Liver (tissue), 7 donors: ENCODE measurements at regions not wholly inside any gene's neighbourhood (a gene's known extent, or its start where the extent isn't known, plus 50 kb on each side); places are given as distances from the start of the nearest gene placed in this dataset.

ENCODE experiments used
- DNase-seq: peaks from one replicate; pipeline ENCODE4 v3.0.0-alpha.2; 2017; ENCODE audit warnings: low spot score
- H3K27ac ChIP-seq, 2 donors: one replicate each; pipeline ENCODE4 v1.7.0; 2013; ENCODE audit warnings: inconsistent platforms in 2 of 2, low read length in 2 of 2, control low read depth in 1 of 2, low read depth in 1 of 2, mild to moderate bottlenecking in 1 of 2
- H3K27me3 ChIP-seq, 4 donors: one replicate each; pipeline versions ENCODE4 v1.6.1 to v1.7.0; 2013; ENCODE audit warnings: low read length in 3 of 4, inconsistent platforms in 1 of 4, mild to moderate bottlenecking in 1 of 4, moderate library complexity in 1 of 4; ENCODE audit not compliant: control insufficient read depth in 4 of 4, insufficient read depth in 4 of 4
- H3K36me3 ChIP-seq, 4 donors: one replicate each; pipeline versions ENCODE4 v1.6.1 to v1.7.0; 2013; ENCODE audit warnings: low read length in 3 of 4, mild to moderate bottlenecking in 3 of 4, low read depth in 1 of 4, moderate library complexity in 1 of 4; ENCODE audit not compliant: control insufficient read depth in 4 of 4, insufficient read depth in 3 of 4
- H3K4me1 ChIP-seq, 4 donors: one replicate each; pipeline versions ENCODE4 v1.6.1 to v1.7.0; 2013; ENCODE audit warnings: low read length in 3 of 4, mild to moderate bottlenecking in 3 of 4, moderate library complexity in 1 of 4; ENCODE audit not compliant: control insufficient read depth in 4 of 4, insufficient read depth in 4 of 4
- H3K4me3 ChIP-seq, 3 donors: one replicate each; pipeline versions ENCODE4 v1.6.1 to v1.7.0; 2013; ENCODE audit warnings: low read length in 3 of 3, control low read depth in 1 of 3, low read depth in 1 of 3, mild to moderate bottlenecking in 1 of 3
- H3K9ac ChIP-seq, 2 donors: one replicate each; pipeline ENCODE4 v1.7.0; 2013; ENCODE audit warnings: low read length in 2 of 2, mild to moderate bottlenecking in 2 of 2, moderate library complexity in 2 of 2, control low read depth in 1 of 2, low read depth in 1 of 2
- H3K9me3 ChIP-seq, 4 donors: one replicate each; pipeline versions ENCODE4 v1.6.1 to v1.7.0; 2013; ENCODE audit warnings: low read length in 3 of 4; ENCODE audit not compliant: control insufficient read depth in 4 of 4
- ATF3 ChIP-seq: IDR thresholded peaks from 2 replicates; pipeline ENCODE4 v1.6.1; 2016; ENCODE audit warnings: antibody characterized with exemption
- EGR1 ChIP-seq, 2 donors: IDR thresholded peaks; 2 replicates each; pipeline ENCODE4 v1.6.1; 2016 to 2018; ENCODE audit warnings: antibody characterized with exemption in 2 of 2, low read depth in 2 of 2
- FOXA1 ChIP-seq: IDR thresholded peaks from 2 replicates; pipeline ENCODE4 v1.6.1; 2016; ENCODE audit warnings: antibody characterized with exemption
- FOXA2 ChIP-seq: IDR thresholded peaks from 2 replicates; pipeline ENCODE4 v1.6.1; 2016; ENCODE audit warnings: antibody characterized with exemption
- GABPA ChIP-seq, 2 donors: IDR thresholded peaks in 1 of 2; conservative IDR thresholded peaks in 1 of 2; 2 replicates each; pipeline ENCODE4 v1.6.1; 2016; ENCODE audit warnings: antibody characterized with exemption in 2 of 2, mild to moderate bottlenecking in 1 of 2, moderate library complexity in 1 of 2
- HNF4A ChIP-seq, 2 donors: conservative IDR thresholded peaks; 2 replicates each; pipeline ENCODE4 v1.6.1; 2016; ENCODE audit warnings: antibody characterized with exemption in 2 of 2, mild to moderate bottlenecking in 2 of 2
- JUND ChIP-seq, 2 donors: IDR thresholded peaks; 2 replicates each; pipeline ENCODE4 v1.6.1; 2016; ENCODE audit warnings: antibody characterized with exemption in 2 of 2
- MAX ChIP-seq: IDR thresholded peaks from 2 replicates; pipeline ENCODE4 v1.6.1; 2016; ENCODE audit warnings: antibody characterized with exemption
- NR2F2 ChIP-seq: IDR thresholded peaks from 2 replicates; pipeline ENCODE4 v1.6.1; 2016; ENCODE audit warnings: antibody characterized with exemption
- RAD21 ChIP-seq, 2 donors: IDR thresholded peaks; 2 replicates each; pipeline ENCODE4 v1.6.1; 2016; ENCODE audit warnings: antibody characterized with exemption in 2 of 2, mild to moderate bottlenecking in 2 of 2
- REST ChIP-seq: IDR thresholded peaks from 2 replicates; pipeline ENCODE4 v1.6.1; 2016; ENCODE audit warnings: antibody characterized with exemption, mild to moderate bottlenecking
- SP1 ChIP-seq: IDR thresholded peaks from 2 replicates; pipeline ENCODE4 v1.6.1; 2018; ENCODE audit warnings: antibody characterized with exemption, mild to moderate bottlenecking
- TAF1 ChIP-seq: conservative IDR thresholded peaks from 2 replicates; pipeline ENCODE4 v1.6.1; 2016; ENCODE audit warnings: antibody characterized with exemption, mild to moderate bottlenecking
- ZBTB33 ChIP-seq: IDR thresholded peaks from 2 replicates; pipeline ENCODE4 v1.6.1; 2016; ENCODE audit warnings: antibody characterized with exemption
- WGBS: extraction: QIAGEN DNeasy Blood & Tissue Kit; methylation state at CpG from one replicate; pipeline ENCODE4 v1.1.7; 2013; 5-methylcytosine and 5-hydroxymethylcytosine counted together
- donor health status: healthy.
- donor health status: healthy.
- donor health status: healthy.
- donor health status: healthy.

GRCh38 chr12:45627407-45628069 is 102.0 kb upstream of the ARID2 start:
- H3K27me3 ChIP-seq, result no peaks in the 10 kb centered on the region
- DNase-seq, result no peak
- 81% methylated on average over 6 of the region's 6 CpGs for WGBS

GRCh38 chr12:45629292-45629691 is 100.2 kb upstream of the ARID2 start:
- H3K27me3 ChIP-seq, result no peaks in the 10 kb centered on the region
- no peaks in the 10 kb centered on the region for H3K36me3 ChIP-seq
- H3K9ac ChIP-seq, result no peak overlapping the region
- no peak overlapping the region for H3K27ac ChIP-seq
- H3K4me1 ChIP-seq, result peaks cover 0 to 5% (median 1%) of the 10 kb centered on the region in 4 donors
- no peak for DNase-seq
- no peak overlapping the region for H3K4me3 ChIP-seq
- H3K9me3 ChIP-seq, result no peaks in the 10 kb centered on the region
- TF ChIP-seq ZBTB33, result no peak
- no peak for TF ChIP-seq FOXA2
- no peak for TF ChIP-seq FOXA1
- no peak for TF ChIP-seq ATF3
- no peak for TF ChIP-seq TAF1
- no peak for TF ChIP-seq GABPA (IDR thresholded peaks at IDR 0.05 in 1 of 2, conservative IDR thresholded peaks at IDR 0.05 in 1 of 2)
- TF ChIP-seq HNF4A (conservative IDR thresholded peaks at IDR 0.05), result no peak
- TF ChIP-seq REST, result no peak

More at GRCh38 chr12:45627407-45628069, 102.0 kb upstream of the ARID2 start:
- H3K27ac ChIP-seq, result no peak overlapping the region
- no peak overlapping the region for H3K9ac ChIP-seq
- H3K4me3 ChIP-seq, result no peak overlapping the region
- H3K4me1 ChIP-seq, result no peaks in the 10 kb centered on the region
- no peak for TF ChIP-seq NR2F2
- TF ChIP-seq EGR1 (IDR thresholded peaks at IDR 0.05; ENCODE audit: low read depth in 2 of 2), result no peak
- TF ChIP-seq JUND (IDR thresholded peaks at IDR 0.05), result no peak
- no peak for TF ChIP-seq REST
- TF ChIP-seq MAX, result no peak
- no peak for TF ChIP-seq RAD21 (IDR thresholded peaks at IDR 0.05)
- no peak for TF ChIP-seq TAF1
- TF ChIP-seq ZBTB33, result no peak
- TF ChIP-seq SP1, result no peak
- TF ChIP-seq HNF4A (conservative IDR thresholded peaks at IDR 0.05), result no peak
- H3K36me3 ChIP-seq, result no peaks in the 10 kb centered on the region
- H3K9me3 ChIP-seq, result no peaks in the 10 kb centered on the region
